Eye (tissue), 1 donor: ENCODE measurements at regions not wholly inside any gene's neighbourhood (a gene's known extent, or its start where the extent isn't known, plus 50 kb on each side); places are given as distances from the start of the nearest gene placed in this dataset.
A peak's percentile ranks its signal among the peaks of the same experiment; 100 is the strongest.
"Not testable (repeated sequence)": the region's sequence is repeated elsewhere in the genome, so short reads cannot be mapped to it uniquely, and the experiment has no call there.

Experiments used
- DNase-seq: peaks from one replicate; pipeline ENCODE4 v3.0.0-alpha.2; 2015

- peak; percentile 12 for DNase-seq
Measured at GRCh38 chr19:37303591-37304171, 67.2 kb upstream of the ZNF527 start.

DNA sequence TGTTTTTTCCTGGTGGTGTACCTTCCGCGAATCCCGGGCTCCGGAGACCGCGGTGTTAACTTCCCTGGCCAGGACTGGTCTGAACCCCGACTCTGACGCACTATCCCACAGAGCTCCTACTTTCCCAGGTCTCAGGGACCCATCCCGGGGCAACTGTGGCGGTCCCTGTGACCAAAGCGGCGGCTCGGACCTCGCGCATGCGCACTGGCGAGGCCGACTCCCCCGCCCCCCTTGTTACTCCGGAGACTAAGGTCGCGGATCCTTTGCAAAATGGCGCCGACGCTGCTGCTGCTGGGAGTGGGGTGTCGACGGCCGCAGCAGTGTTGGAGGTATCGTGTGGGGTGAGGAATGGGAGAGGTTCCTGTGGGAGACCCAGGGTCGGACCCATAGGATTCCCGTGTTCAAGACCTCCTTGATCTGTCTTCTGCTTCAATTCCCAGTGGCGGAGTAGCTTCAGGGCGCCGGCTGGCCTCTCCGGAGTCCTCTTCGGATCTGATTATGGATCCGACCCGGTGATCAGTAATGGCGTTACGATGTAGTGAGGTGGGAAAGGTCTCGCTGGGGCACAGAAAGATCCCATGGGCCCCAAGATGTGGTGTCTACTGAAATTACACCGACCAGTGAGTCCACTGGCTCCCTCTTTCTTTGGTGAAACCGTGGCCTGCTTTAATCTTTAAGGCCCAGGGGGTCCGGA is 66.6 kb upstream of the ZNF527 start:
- DNase-seq = peak; percentile 53

GRCh38 chr19:37304884-37305255 is 66.0 kb upstream of the ZNF527 start:
- no peak for DNase-seq

DNA sequence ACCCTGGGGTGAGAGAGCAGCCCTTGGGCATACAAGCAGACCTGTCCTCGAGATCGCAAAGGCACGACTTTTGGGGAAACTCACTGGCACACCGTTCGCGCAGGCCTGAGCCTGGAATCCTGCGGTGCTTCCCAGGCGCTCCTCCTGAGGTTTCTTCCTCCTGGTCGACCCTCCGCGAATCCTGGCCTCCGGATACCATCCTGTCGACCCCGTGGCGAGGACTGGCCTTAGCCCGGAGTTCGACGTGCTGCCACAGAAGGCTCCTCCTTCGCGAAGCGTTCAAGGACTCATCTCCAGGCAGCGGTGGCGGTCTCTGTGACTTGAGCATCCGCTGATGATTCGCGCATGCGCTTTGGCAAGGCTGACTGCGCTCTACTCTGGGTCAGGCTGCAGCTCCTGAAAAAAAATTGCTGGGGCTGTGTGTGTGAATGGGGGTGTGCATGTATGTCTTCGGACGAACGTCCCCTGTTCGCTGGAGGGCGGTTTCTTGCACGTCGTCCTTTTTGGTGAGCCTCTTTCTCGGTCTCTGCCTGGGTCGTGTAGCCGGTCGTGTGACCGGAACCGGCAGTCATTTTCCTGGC is 64.4 kb upstream of the ZNF527 start:
- DNase-seq = no peak

GRCh38 chr19:37309834-37310575 is 60.9 kb upstream of the ZNF527 start:
- peak; percentile 40 for DNase-seq

DNA sequence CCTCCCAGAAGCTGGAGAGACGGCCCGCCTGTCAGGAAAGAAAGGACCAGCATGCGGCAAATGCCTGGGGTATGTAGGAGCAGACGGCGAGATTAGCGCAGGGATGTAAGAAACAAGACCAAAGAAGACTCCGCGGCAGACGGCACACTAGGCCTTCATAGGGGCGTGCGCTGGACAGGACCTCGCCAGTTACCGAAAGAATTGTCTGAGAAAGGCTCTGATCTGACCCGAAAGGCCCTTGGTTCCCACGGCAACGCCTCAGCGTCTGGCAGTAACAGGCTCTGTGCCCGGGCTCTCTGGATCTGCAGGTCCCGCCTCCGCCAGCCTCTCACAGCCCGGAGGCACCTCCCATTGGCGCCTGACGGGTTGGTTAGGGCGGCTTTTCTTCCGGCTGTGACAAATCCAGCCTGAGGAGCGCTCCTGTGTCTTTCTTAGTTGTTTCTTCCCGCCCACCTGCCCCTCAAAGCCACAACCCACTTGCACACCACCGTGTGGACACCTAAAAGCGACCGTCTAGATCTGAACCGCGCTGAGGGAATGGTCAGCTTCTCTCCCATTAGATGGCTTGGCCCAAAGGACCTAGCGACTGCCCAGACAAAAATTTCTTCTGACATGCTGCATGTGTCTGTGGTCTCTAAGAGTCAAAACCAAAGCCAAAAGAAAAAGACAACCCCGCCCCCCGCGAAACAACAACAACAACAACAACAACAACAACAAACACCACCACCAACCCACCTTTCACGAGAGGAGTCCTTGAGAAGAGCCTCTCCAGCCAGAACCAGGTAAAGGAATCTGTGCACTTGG is 58.2 kb upstream of the ZNF527 start:
- DNase-seq = peak; percentile 82

- no peak for DNase-seq
Measured at GRCh38 chr19:37313335-37313627, 57.6 kb upstream of the ZNF527 start.

DNA sequence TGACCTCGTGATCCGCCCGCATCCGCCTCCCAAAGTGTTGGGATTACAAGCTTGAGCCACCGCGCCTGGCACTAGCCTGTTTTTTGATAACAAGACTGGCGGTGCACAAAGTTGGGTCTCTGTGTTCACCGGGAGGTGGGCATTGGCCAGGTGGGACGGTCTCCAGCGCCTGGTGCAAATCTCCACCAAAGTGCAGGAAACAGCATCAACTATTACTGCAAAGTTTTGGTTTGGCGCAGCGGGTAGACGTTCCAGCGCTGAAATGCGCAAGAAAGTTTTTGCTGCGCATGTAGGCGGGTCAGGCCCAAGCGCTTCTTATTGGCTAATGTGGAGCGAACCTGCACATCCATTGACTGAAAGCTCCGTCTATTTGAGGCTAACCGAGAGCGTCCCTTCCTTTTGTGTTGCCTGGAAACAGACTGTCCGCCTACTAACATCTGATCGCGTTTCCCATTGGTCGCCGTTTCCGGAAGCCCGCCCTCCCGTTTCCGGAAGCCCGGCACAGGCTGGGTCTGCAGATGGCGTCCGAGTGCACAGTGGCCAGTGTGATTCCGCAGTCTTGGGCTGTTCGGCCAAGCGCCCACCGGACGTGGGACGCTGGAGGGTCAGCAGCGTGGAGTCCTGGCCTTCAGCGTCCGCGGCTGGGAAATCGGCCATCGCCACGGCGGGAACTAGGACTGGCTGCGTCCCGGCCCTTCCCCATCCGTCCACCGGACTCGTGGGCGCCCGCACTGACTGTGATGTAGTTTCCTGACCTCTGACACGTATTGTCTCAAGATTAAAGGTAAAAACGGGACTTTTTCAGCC is 53.3 kb upstream of the ZNF527 start:
- DNase-seq = peak; percentile 98

GRCh38 chr19:37320988-37321387 is 49.9 kb upstream of the ZNF527 start:
- not testable (repeated sequence) for DNase-seq
